ENCODE measurements at regions not wholly inside any gene's neighbourhood (a gene's known extent, or its start where the extent isn't known, plus 50 kb on each side); places are given as distances from the start of the nearest gene placed in this dataset.

- ChIA-PET RAD21 (ENCODE audit: low non-redundant PET in 1 of 2, low total read pairs in 2 of 2, uncharacterized antibody in 2 of 2, unreplicated experiment in 2 of 2) (no interaction called here), CTCF (no interaction called here), POLR2A (no interaction called here)
- H3K9ac ChIP-seq (ENCODE audit: low read length) = no peak overlapping the region
- no peaks in the 10 kb centered on the region for H3K9me2 ChIP-seq (ENCODE audit: insufficient read depth)
- H2AFZ ChIP-seq (ENCODE audit: low read depth, low read length, poor library complexity, severe bottlenecking) = no peak overlapping the region
- H3K36me3 ChIP-seq (ENCODE audit: control insufficient read depth in 1 of 2, insufficient read depth in 2 of 2, low read length in 2 of 2) = no peaks in the 10 kb centered on the region
- H3K4me1 ChIP-seq (ENCODE audit: control insufficient read depth in 1 of 2, insufficient read depth in 2 of 2, low read length in 2 of 2) = no peaks in the 10 kb centered on the region
- no peaks in the 10 kb centered on the region; a peak in 1 of 4 replicates for H3K9me3 ChIP-seq (ENCODE audit: control insufficient read depth in 1 of 2, insufficient read depth in 1 of 2, low read depth in 1 of 2, low read length in 2 of 2)
- H3K27me3 ChIP-seq (ENCODE audit: insufficient read depth, low read length) = no peaks in the 10 kb centered on the region
- H3K4me2 ChIP-seq (ENCODE audit: low read length) = no peak overlapping the region
- BruUV-seq (replicated peaks) = no TSS peak
- intact Hi-C loops (cut with micrococcal nuclease) = no loop called here
- no peaks in the 10 kb centered on the region for H4K20me1 ChIP-seq (ENCODE audit: insufficient read depth)
- TF ChIP-seq ZNF274 (IDR thresholded peaks at IDR 0.05; ENCODE audit: low read depth, low read length) = no peak
- TF ChIP-seq CBX3 (IDR thresholded peaks at IDR 0.05; ENCODE audit: low read depth) = no peak
- TF ChIP-seq MAX (IDR thresholded peaks at IDR 0.05) = no peak
- TF ChIP-seq EZH2 (IDR thresholded peaks at IDR 0.05) = no peak
- TF ChIP-seq CEBPB (IDR thresholded peaks at IDR 0.05; ENCODE audit: low read depth) = no peak
- no peak for TF ChIP-seq ZBTB33 (IDR thresholded peaks at IDR 0.05; ENCODE audit: extremely low read depth, insufficient replicate concordance, low read length)
- no peak for TF ChIP-seq SRF (IDR thresholded peaks at IDR 0.05; ENCODE audit: low read depth)
- no peak for TF ChIP-seq ATF3 (IDR thresholded peaks at IDR 0.05)
- no peak for TF ChIP-seq RAD21 (IDR thresholded peaks at IDR 0.05; ENCODE audit: low read depth)
- TF ChIP-seq SP1 (IDR thresholded peaks at IDR 0.05; ENCODE audit: low read depth) = no peak
- no peak for TF ChIP-seq JUND (IDR thresholded peaks at IDR 0.05)
- TF ChIP-seq REST (IDR thresholded peaks at IDR 0.05; ENCODE audit: low read depth) = no peak
- TF ChIP-seq POLR2AphosphoS5 (IDR thresholded peaks at IDR 0.05; ENCODE audit: low read depth, low read length) = no peak
- DNase-seq (ENCODE audit: low read depth, low spot score) = no peak
- H3K79me2 ChIP-seq (ENCODE audit: insufficient read depth, low read length) = no peaks in the 10 kb centered on the region
- no peak overlapping the region for H3K27ac ChIP-seq (ENCODE audit: low read depth, low read length)
- no peak overlapping the region for H3K4me3 ChIP-seq (replicated peaks in 1 of 2; ENCODE audit: low read depth in 1 of 2, low read length in 2 of 2)
- no peak for ATAC-seq
Observed at GRCh38 chr13:79782541-79783205, 301.7 kb downstream of the NDFIP2 start.
